ENCODE measurements at regions not wholly inside any gene's neighbourhood (a gene's known extent, or its start where the extent isn't known, plus 50 kb on each side); places are given as distances from the start of the nearest gene placed in this dataset.

GRCh38 chr13:67854990-67855389, 624.9 kb upstream of the PCDH9 start:
- TF ChIP-seq EGR1 (IDR thresholded peaks at IDR 0.05) (no peak), YY1 (IDR thresholded peaks at IDR 0.05; ENCODE audit: low read depth) (no peak), TCF12 (IDR thresholded peaks at IDR 0.05; ENCODE audit: low read depth) (no peak), REST (IDR thresholded peaks at IDR 0.05; ENCODE audit: low read depth) (no peak), EP300 (IDR thresholded peaks at IDR 0.05; ENCODE audit: borderline replicate concordance) (no peak), USF1 (IDR thresholded peaks at IDR 0.05) (no peak)

GRCh38 chr13:67844574-67844973, 614.4 kb upstream of the PCDH9 start:
- TF ChIP-seq TAF1 (IDR thresholded peaks at IDR 0.05; ENCODE audit: low read depth) = no peak
- TF ChIP-seq USF1 (IDR thresholded peaks at IDR 0.05) = no peak
- TF ChIP-seq FOXM1 (IDR thresholded peaks at IDR 0.05; ENCODE audit: borderline replicate concordance, low read depth) = no peak
- TF ChIP-seq CEBPB (IDR thresholded peaks at IDR 0.05) = no peak
- no peak for TF ChIP-seq CREB1 (IDR thresholded peaks at IDR 0.05; ENCODE audit: low read depth)
- no peak for TF ChIP-seq TCF12 (IDR thresholded peaks at IDR 0.05; ENCODE audit: low read depth)
- TF ChIP-seq NFIC (IDR thresholded peaks at IDR 0.05) = no peak
- no peak for TF ChIP-seq TEAD4 (IDR thresholded peaks at IDR 0.05)
- TF ChIP-seq EP300 (IDR thresholded peaks at IDR 0.05; ENCODE audit: borderline replicate concordance) = no peak
- no peak for TF ChIP-seq YY1 (IDR thresholded peaks at IDR 0.05; ENCODE audit: low read depth)
- no peak for TF ChIP-seq MAX (IDR thresholded peaks at IDR 0.05)
- no peak for TF ChIP-seq ZBTB7A (IDR thresholded peaks at IDR 0.05; ENCODE audit: low read depth)
- no peak for TF ChIP-seq RAD21 (IDR thresholded peaks at IDR 0.05; ENCODE audit: low read depth)
- no peak for TF ChIP-seq EGR1 (IDR thresholded peaks at IDR 0.05)
- TF ChIP-seq REST (IDR thresholded peaks at IDR 0.05; ENCODE audit: low read depth) = no peak

GRCh38 chr13:67841071-67841470, 610.9 kb upstream of the PCDH9 start:
- TF ChIP-seq YY1 (IDR thresholded peaks at IDR 0.05; ENCODE audit: low read depth) = no peak
- TF ChIP-seq TAF1 (IDR thresholded peaks at IDR 0.05; ENCODE audit: low read depth) = no peak
- no peak for TF ChIP-seq REST (IDR thresholded peaks at IDR 0.05; ENCODE audit: low read depth)

- TF ChIP-seq TEAD4 (IDR thresholded peaks at IDR 0.05) (no peak), RAD21 (IDR thresholded peaks at IDR 0.05; ENCODE audit: low read depth) (peak; percentile 40)
Measured at GRCh38 chr13:67833564-67833963, 603.4 kb upstream of the PCDH9 start.

GRCh38 chr13:67829641-67830040, 599.5 kb upstream of the PCDH9 start:
- no peak for TF ChIP-seq MAX (IDR thresholded peaks at IDR 0.05)
- no peak for TF ChIP-seq REST (IDR thresholded peaks at IDR 0.05; ENCODE audit: low read depth)
- no peak for TF ChIP-seq USF1 (IDR thresholded peaks at IDR 0.05)
- no peak for TF ChIP-seq FOXM1 (IDR thresholded peaks at IDR 0.05; ENCODE audit: borderline replicate concordance, low read depth)
- no peak for TF ChIP-seq TCF12 (IDR thresholded peaks at IDR 0.05; ENCODE audit: low read depth)
- no peak for TF ChIP-seq EGR1 (IDR thresholded peaks at IDR 0.05)
